GM12891 (cell line): ENCODE measurements at regions not wholly inside any gene's neighbourhood (a gene's known extent, or its start where the extent isn't known, plus 50 kb on each side); places are given as distances from the start of the nearest gene placed in this dataset.

Experiments
- PAX5 ChIP-seq: IDR thresholded peaks from 2 replicates; pipeline ENCODE4 v1.6.1; 2011; ENCODE audit warnings: low read length, moderate library complexity, mild to moderate bottlenecking; ENCODE audit not compliant: insufficient read depth, severe bottlenecking
- POLR2A ChIP-seq: IDR thresholded peaks from 2 replicates; pipeline ENCODE4 v1.6.1; 2011; ENCODE audit warnings: low read depth, low read length, control low read depth
- POLR2AphosphoS5 ChIP-seq: IDR thresholded peaks from 2 replicates; pipeline ENCODE4 v1.6.1; 2011; ENCODE audit warnings: low read depth, low read length, control low read depth
- SPI1 ChIP-seq: IDR thresholded peaks from 2 replicates; pipeline ENCODE4 v1.6.1; 2011; ENCODE audit warnings: low read depth, low read length, control low read depth
- TAF1 ChIP-seq: IDR thresholded peaks from 2 replicates; pipeline ENCODE4 v1.6.1; 2011; ENCODE audit warnings: low read depth, low read length, control low read depth

DNA sequence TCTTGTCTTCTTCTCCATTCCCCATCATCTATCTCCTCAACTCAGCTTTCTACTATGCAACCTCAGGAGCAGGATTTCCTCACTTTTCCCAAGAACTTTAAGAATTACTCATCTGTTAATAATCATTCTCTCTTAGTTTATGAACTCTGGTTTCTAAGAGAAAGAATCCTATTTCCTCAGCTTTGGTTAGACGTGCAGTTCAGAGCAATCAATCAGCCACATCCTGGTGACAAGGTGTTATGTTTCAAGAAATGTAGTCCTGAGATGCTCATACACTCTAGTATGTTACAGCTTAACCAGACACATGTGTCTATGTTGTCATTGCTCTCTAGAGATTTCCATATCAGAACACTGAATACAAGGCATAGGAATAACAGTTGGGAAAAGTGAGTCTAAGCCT, 277.9 kb downstream of the MBD2 start:
- TF ChIP-seq POLR2A (no peak), PAX5 (no peak), POLR2AphosphoS5 (no peak), TAF1 (no peak), SPI1 (no peak)
